ENCODE measurements at regions not wholly inside any gene's neighbourhood (a gene's known extent, or its start where the extent isn't known, plus 50 kb on each side); places are given as distances from the start of the nearest gene placed in this dataset.

GRCh38 chr2:117679952-117680351, 134.5 kb upstream of the DDX18 start:
- no TSS peak for BruUV-seq (replicated peaks)
- ChIA-PET POLR2A (no interaction called here), CTCF (no interaction called here)
- dilution Hi-C loops (cut with MboI; ENCODE audit: extremely low pct_ligation_motif_present, low sequenced_read_pairs) (no loop called here), intact Hi-C loops (cut with micrococcal nuclease) (no loop called here)
- Histone ChIP-seq H3K27me3 (ENCODE audit: control insufficient read depth in 2 of 2, insufficient read depth in 2 of 2, low read length in 2 of 2) (no peaks in the 10 kb centered on the region), H3K36me3 (ENCODE audit: control insufficient read depth in 2 of 2, extremely low read depth in 1 of 2, insufficient read depth in 2 of 2, low read length in 2 of 2) (no peaks in the 10 kb centered on the region), H3K9me1 (replicated peaks; ENCODE audit: control insufficient read depth, extremely low read depth, insufficient read depth, low read length) (no peaks in the 10 kb centered on the region), H4K20me1 (replicated peaks; ENCODE audit: control insufficient read depth, extremely low read depth, insufficient read depth, low read length) (no peaks in the 10 kb centered on the region), H3K79me2 (ENCODE audit: control insufficient read depth, insufficient read depth, low read length) (no peaks in the 10 kb centered on the region), H3K4me3 (replicated peaks in 1 of 3; ENCODE audit: insufficient read depth in 1 of 3, low read depth in 1 of 3, low read length in 3 of 3) (no peak overlapping the region), H3K4me1 (ENCODE audit: control insufficient read depth, extremely low read depth, insufficient read depth, low read length) (no peaks in the 10 kb centered on the region), H3K4me2 (ENCODE audit: insufficient read depth, low read length) (no peak overlapping the region), H2AFZ (ENCODE audit: low read depth, low read length) (no peak overlapping the region), H3K27ac (ENCODE audit: insufficient read depth, low read depth, low read length) (no peak overlapping the region), H3K9me3 (replicated peaks; ENCODE audit: control insufficient read depth, insufficient read depth, low read length) (peaks cover 5% of the 10 kb centered on the region), H3K9ac (replicated peaks; ENCODE audit: extremely low read depth, insufficient read depth, low read length) (no peak overlapping the region)
- no peak for DNase-seq (ENCODE audit: low read depth, low spot score)
- FAIRE-seq: no peak
- TF ChIP-seq POLR2AphosphoS5 (IDR thresholded peaks at IDR 0.05; ENCODE audit: insufficient read depth, low read depth, low read length): no peak
- no peak for TF ChIP-seq GATA2 (IDR thresholded peaks at IDR 0.05; ENCODE audit: insufficient read depth, insufficient read length, low read depth, low read length)
- no peak for TF ChIP-seq CTCF (IDR thresholded peaks at IDR 0.05; ENCODE audit: extremely low read depth in 1 of 2, insufficient read depth in 1 of 2, low read depth in 1 of 2, low read length in 2 of 2)
- TF ChIP-seq POLR2A (IDR thresholded peaks at IDR 0.05; ENCODE audit: low read depth, low read length): no peak
- no peak for TF ChIP-seq MYC (IDR thresholded peaks at IDR 0.05; ENCODE audit: low read depth, low read length)
- TF ChIP-seq FOS (IDR thresholded peaks at IDR 0.05; ENCODE audit: borderline replicate concordance, insufficient read depth, low read length): no peak
- TF ChIP-seq EZH2 (IDR thresholded peaks at IDR 0.05; ENCODE audit: borderline replicate concordance, low read depth, low read length, severe bottlenecking): no peak

GRCh38 chr2:117684919-117685318, 129.6 kb upstream of the DDX18 start:
- BruUV-seq (replicated peaks): no TSS peak
- H3K4me1 ChIP-seq (ENCODE audit: control insufficient read depth, extremely low read depth, insufficient read depth, low read length): no peaks in the 10 kb centered on the region
- intact Hi-C loops (cut with micrococcal nuclease): no loop called here
- H3K27ac ChIP-seq (ENCODE audit: insufficient read depth, low read depth, low read length): no peak overlapping the region
- H3K27me3 ChIP-seq (ENCODE audit: control insufficient read depth in 2 of 2, insufficient read depth in 2 of 2, low read length in 2 of 2): no peaks in the 10 kb centered on the region
- H3K9me1 ChIP-seq (replicated peaks; ENCODE audit: control insufficient read depth, extremely low read depth, insufficient read depth, low read length): no peaks in the 10 kb centered on the region
- H3K36me3 ChIP-seq (ENCODE audit: control insufficient read depth in 2 of 2, extremely low read depth in 1 of 2, insufficient read depth in 2 of 2, low read length in 2 of 2): no peaks in the 10 kb centered on the region
- TF ChIP-seq GATA2 (IDR thresholded peaks at IDR 0.05; ENCODE audit: insufficient read depth, insufficient read length, low read depth, low read length) (no peak), FOS (IDR thresholded peaks at IDR 0.05; ENCODE audit: borderline replicate concordance, insufficient read depth, low read length) (no peak), CTCF (IDR thresholded peaks at IDR 0.05; ENCODE audit: extremely low read depth in 1 of 2, insufficient read depth in 1 of 2, low read depth in 1 of 2, low read length in 2 of 2) (no peak), POLR2A (IDR thresholded peaks at IDR 0.05; ENCODE audit: low read depth, low read length) (no peak), MAX (IDR thresholded peaks at IDR 0.05; ENCODE audit: insufficient read depth, insufficient read length) (no peak), EZH2 (IDR thresholded peaks at IDR 0.05; ENCODE audit: borderline replicate concordance, low read depth, low read length, severe bottlenecking) (no peak), JUN (IDR thresholded peaks at IDR 0.05; ENCODE audit: borderline replicate concordance, insufficient read depth, insufficient read length, low read depth) (no peak), POLR2AphosphoS5 (IDR thresholded peaks at IDR 0.05; ENCODE audit: insufficient read depth, low read depth, low read length) (no peak), MYC (IDR thresholded peaks at IDR 0.05; ENCODE audit: low read depth, low read length) (no peak)
- POLR2A ChIA-PET: no interaction called here
- H3K4me3 ChIP-seq (replicated peaks in 1 of 3; ENCODE audit: insufficient read depth in 1 of 3, low read depth in 1 of 3, low read length in 3 of 3): no peak overlapping the region
- no peak overlapping the region for H3K4me2 ChIP-seq (ENCODE audit: insufficient read depth, low read length)
- no peak for DNase-seq (ENCODE audit: low read depth, low spot score)
- no peaks in the 10 kb centered on the region for H4K20me1 ChIP-seq (replicated peaks; ENCODE audit: control insufficient read depth, extremely low read depth, insufficient read depth, low read length)
- H2AFZ ChIP-seq (ENCODE audit: low read depth, low read length): no peak overlapping the region
- dilution Hi-C loops (cut with MboI; ENCODE audit: extremely low pct_ligation_motif_present, low sequenced_read_pairs): no loop called here
- CTCF ChIA-PET: no interaction called here
- no peaks in the 10 kb centered on the region for H3K79me2 ChIP-seq (ENCODE audit: control insufficient read depth, insufficient read depth, low read length)
- no peak for FAIRE-seq
- peaks cover 7% of the 10 kb centered on the region for H3K9me3 ChIP-seq (replicated peaks; ENCODE audit: control insufficient read depth, insufficient read depth, low read length)
- H3K9ac ChIP-seq (replicated peaks; ENCODE audit: extremely low read depth, insufficient read depth, low read length): no peak overlapping the region
